ENCODE measurements at regions not wholly inside any gene's neighbourhood (a gene's known extent, or its start where the extent isn't known, plus 50 kb on each side); places are given as distances from the start of the nearest gene placed in this dataset.

DNA sequence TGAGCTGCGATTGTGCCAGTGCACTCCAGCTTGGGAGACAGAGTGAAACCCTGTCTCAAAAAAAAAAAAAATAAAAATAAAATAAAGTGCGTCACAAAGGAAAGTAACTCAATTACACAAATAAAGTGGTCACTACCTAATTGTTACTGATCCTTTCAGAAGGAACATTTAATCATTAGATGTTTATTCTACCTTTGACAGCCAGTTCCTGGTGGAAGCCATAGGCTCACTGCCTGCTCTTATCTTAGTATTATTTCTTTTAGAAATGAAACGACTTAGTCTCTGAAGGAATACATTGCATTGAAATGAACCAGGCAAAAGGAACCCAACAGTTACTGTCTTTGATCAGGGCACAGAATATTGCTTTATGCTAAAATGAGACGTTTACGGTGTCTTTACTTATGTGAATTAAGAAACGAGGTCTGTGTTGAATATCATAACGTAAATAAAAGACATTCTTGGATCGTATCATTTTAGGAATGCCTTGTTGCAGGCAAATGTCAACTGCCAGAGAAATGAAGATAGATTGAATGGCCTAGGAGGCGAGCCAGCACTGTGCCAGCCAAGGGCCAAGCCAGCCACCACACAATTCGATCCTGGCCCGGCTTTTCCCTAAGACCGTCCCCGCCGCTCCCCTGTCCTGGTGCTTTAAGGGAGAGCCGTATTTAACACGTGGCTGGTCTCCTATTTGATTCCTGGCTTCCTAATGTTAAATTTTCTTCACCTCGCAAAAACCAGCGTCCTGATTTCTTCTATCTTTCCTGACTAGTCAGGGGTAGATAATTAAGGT is 136.7 kb upstream of the GMDS start:
- DNase-seq (ENCODE audit: low read depth in 2 of 2, low spot score in 1 of 2), result no peak

DNA sequence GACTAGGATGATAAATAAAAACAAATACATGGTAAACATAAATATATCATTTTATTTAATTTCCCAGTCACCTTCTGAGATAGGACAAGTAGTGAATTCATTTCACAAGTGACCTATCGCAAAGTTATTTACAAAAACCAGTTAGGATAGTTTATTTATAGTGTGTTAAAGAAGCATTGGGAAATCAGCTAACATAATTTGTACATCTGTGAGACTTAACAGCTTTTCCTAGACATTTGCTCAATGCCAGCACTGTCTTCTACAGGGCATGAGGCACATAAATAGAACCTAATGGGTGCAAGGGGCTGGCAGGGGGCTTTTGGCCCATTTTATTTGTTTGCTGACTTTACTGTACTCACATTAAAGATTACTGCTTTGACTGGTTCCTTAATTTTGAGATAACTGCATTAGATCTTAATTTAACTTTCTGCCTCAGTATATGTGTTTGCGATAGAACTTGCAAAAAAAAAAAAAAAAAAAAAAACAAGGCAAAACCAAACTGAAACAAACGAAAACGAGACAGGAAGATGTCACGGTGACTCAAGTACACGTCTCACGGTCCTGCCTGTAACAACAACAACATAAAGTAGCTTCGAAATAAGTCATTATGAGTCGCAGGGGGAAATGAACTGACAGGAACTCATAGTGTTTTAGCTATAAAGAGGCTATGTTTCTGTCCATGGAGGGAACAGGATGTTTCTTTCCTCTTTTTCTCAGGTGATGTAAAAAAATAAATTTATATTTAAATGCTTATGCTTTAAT is 133.7 kb upstream of the GMDS start:
- no peak for DNase-seq (ENCODE audit: low read depth in 2 of 2, low spot score in 1 of 2)

- DNase-seq (ENCODE audit: low read depth in 2 of 2, low spot score in 1 of 2), result no peak
Measured at GRCh38 chr6:2378046-2378657, 132.7 kb upstream of the GMDS start.

DNA sequence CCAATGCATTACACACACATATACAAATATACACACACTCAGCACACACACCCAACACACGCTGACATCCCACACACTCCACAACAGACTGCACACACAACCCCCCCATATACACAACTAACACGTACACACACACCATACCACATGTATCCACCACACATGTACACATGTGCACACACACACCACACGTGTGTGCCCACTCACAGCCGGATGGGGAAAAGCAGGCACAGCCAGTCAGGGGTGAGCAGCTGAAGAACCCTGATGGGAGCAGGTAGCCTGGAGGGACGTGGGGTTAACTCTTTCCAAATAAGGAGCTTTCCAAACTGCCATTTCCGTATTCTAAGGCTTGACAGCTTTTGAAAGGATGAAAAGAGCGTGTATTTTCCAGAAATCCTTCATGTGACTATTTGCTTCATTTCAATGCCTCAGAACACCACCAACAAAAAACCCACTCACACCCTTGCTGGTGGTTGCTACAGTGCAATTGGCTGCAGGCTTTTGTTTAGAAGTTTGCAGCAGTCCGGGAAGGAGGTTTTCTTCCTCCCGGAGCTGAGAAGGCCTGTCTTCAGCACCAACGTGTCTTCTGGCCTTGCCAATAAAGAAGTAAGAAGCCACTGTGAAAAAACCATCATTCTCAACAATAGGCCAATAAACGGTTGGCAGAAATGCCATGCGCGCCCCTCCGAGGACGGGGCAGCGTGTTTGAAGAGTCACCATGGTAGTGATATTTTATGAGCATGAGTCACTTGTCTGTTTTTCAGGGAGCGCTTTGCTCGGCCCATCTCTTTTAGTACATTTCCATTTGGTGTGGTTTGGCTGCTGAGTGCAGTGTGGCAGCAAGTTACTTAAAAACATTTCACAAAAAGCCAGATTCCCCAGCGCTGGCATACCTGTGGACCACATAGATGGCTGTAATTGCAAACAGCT is 131.3 kb upstream of the GMDS start:
- no peak for DNase-seq (ENCODE audit: low read depth in 2 of 2, low spot score in 1 of 2)

GRCh38 chr6:2375443-2375842 is 130.0 kb upstream of the GMDS start:
- DNase-seq (ENCODE audit: low read depth in 2 of 2, low spot score in 1 of 2), result no peak

- no peak for DNase-seq (ENCODE audit: low read depth in 2 of 2, low spot score in 1 of 2)
Measured at GRCh38 chr6:2369606-2370005, 124.2 kb upstream of the GMDS start.

GRCh38 chr6:2363211-2363610 is 117.8 kb upstream of the GMDS start:
- no peak for DNase-seq (ENCODE audit: low read depth in 2 of 2, low spot score in 1 of 2)

DNA sequence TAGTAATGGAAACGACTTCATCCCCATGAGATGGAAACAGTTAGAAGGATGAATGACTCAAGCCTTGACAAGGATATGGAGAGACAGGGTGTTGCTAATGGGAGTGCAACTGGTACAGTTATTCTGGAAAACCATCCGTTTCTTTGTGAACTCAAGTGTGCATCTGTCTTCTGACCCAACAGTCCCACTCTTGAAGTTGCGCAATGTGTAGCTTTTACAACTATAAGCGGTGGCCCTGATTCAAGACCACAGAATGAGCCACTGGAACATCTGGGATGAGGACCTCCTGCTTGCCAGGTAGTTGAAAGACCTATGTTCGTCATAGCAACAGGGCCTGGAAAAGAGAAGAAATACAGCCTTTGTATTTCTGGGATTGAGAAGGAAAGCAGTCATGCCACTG is 115.8 kb upstream of the GMDS start:
- no peak for DNase-seq (ENCODE audit: low read depth in 2 of 2, low spot score in 1 of 2)

DNA sequence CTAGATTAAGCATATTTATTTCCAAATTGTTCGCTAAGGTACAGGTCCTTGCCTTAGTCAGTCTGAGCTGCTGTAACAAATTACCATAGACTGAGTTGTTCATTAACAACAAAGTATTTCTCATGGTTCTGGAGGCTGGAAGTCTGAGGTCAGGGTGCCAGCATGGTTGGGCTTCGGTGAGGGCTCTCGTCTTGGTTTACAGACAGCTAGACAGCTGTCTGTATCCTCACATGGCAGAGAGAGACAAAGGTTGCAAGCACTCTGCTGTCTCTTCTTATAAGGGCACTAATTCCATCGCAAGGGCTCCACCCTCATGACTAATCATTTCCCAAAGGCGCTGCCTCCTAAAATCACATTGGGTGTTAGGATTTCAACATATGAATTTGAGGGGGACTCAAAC is 115.3 kb upstream of the GMDS start:
- DNase-seq (ENCODE audit: low read depth in 2 of 2, low spot score in 1 of 2), result no peak

- DNase-seq (ENCODE audit: low read depth in 2 of 2, low spot score in 1 of 2), result no peak
Measured at GRCh38 chr6:2360126-2360525, 114.7 kb upstream of the GMDS start.

GRCh38 chr6:2355150-2355549 is 109.7 kb upstream of the GMDS start:
- no peak for DNase-seq (ENCODE audit: low read depth in 2 of 2, low spot score in 1 of 2)

GRCh38 chr6:2354138-2354491 is 108.7 kb upstream of the GMDS start:
- DNase-seq (ENCODE audit: low read depth in 2 of 2, low spot score in 1 of 2), result no peak

- DNase-seq (ENCODE audit: low read depth in 2 of 2, low spot score in 1 of 2), result peak in 1 of 2 donors; percentile 22
Measured at GRCh38 chr6:2353412-2354137, 108.2 kb upstream of the GMDS start.

GRCh38 chr6:2351807-2352431 is 106.5 kb upstream of the GMDS start:
- no peak for DNase-seq (ENCODE audit: low read depth in 2 of 2, low spot score in 1 of 2)

DNA sequence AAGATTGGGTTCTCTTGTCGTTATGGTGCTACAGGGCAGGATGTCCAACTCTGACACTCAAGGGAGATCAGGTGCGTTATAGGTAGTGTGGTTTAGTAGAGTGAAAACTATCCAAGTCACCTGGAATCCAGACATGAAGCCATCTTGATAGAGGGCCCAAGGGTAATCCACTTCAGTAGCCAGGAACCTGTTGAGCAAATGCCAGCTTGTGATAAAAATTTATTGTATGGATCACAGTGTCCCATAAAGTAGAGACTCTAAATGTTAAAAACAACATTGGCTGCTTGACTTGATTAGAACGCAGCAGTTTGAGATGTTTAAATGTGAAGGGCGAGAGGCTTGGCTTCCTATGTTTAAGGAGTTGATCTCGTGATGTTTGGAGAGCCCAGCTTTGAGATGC is 105.7 kb upstream of the GMDS start:
- DNase-seq (ENCODE audit: low read depth in 2 of 2, low spot score in 1 of 2), result no peak

DNA sequence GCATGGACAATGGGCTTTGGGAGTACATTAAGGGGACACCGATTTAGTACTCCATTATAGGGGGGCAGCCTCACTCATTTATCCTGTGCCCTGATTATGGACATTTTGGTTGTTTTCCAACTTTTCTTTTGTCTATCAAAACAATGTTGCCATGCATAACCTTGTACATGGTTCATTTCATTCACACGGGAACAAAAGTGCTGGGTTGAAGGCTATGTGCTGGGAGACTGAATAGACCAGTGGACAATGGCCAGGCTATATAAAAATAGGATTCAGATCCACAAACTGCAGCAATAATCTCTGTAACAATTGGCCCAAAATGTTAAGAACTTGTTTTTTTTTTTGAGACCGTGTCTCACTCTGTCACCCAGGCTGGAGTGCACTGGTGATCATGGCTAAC is 100.7 kb upstream of the GMDS start:
- no peak for DNase-seq (ENCODE audit: low read depth in 2 of 2, low spot score in 1 of 2)

DNA sequence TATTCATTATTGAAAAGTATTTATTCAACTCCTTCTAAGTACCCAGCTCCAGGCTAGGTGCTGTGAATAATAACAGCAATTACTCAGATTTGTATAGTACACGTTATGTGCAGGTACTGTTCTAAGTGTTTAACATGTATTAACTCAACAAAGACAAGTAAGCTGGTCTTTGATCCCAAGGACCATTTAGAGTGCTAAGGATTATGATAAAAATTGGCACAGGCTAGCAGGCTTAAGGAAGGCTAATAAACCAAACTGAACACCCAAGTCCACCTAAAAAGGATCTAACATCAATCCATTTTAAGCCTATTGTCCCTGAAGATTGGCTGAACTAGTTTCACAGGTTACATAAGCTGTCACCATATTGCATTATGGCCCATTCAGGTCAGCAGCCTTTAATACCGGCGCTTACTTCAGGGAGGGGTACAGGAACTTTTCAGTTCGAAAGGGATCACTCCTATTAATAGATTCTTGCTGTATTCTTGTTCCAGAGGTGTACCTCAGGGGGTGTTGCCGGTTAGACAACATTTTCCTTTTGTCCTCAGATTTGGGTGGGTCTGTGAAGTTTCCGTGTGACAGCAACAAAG is 99.0 kb upstream of the GMDS start:
- no peak for DNase-seq (ENCODE audit: low read depth in 2 of 2, low spot score in 1 of 2)

DNA sequence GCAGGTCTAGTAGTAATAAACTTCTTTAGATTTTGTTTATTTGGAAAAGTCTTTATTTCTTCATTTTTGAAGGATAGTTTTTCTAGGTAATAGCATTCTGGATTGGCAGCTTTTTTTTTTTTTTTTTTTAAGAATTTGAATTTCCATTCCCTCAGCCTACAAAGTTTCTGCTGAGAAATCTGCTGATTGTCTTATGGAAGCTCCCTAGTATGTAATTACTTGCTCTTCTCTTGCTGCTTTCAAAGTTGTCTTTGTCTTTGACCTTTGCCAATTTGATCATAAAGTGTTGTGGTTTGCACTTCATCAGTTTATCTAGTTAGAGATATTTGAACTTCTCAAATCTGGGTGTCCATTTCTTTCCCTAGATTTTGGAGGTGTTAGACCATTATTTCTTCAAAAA is 82.2 kb upstream of the GMDS start:
- DNase-seq (ENCODE audit: low read depth in 2 of 2, low spot score in 1 of 2), result no peak

GRCh38 chr6:2324166-2324953 is 79.0 kb upstream of the GMDS start:
- DNase-seq (ENCODE audit: low read depth in 2 of 2, low spot score in 1 of 2), result no peak
